ENCODE measurements at regions not wholly inside any gene's neighbourhood (a gene's known extent, or its start where the extent isn't known, plus 50 kb on each side); places are given as distances from the start of the nearest gene placed in this dataset.
A peak's percentile ranks its signal among the peaks of the same experiment; 100 is the strongest.
"Not testable (repeated sequence)": the region's sequence is repeated elsewhere in the genome, so short reads cannot be mapped to it uniquely, and the experiment has no call there.

DNA sequence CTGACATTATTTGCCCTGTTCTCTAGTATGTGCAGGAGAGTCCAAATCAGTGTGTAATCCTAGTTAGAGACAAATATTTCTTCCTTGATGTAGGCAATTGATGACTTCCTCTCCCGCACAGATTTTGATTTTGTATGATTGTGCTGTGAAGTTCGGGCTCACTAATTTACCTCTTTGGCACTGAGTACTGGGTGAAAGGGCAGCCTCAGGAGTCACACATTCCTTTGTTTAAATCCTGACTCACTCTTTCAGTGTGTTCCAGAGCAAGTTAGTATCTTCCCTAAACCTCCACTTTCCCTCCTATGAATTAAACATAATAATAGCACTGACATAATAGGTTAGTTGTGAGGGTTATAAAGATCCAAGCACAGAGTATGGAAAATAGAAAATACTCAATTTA is 269.7 kb downstream of the ISL1 start:
- no peak for DNase-seq (ENCODE audit: low spot score)

DNA sequence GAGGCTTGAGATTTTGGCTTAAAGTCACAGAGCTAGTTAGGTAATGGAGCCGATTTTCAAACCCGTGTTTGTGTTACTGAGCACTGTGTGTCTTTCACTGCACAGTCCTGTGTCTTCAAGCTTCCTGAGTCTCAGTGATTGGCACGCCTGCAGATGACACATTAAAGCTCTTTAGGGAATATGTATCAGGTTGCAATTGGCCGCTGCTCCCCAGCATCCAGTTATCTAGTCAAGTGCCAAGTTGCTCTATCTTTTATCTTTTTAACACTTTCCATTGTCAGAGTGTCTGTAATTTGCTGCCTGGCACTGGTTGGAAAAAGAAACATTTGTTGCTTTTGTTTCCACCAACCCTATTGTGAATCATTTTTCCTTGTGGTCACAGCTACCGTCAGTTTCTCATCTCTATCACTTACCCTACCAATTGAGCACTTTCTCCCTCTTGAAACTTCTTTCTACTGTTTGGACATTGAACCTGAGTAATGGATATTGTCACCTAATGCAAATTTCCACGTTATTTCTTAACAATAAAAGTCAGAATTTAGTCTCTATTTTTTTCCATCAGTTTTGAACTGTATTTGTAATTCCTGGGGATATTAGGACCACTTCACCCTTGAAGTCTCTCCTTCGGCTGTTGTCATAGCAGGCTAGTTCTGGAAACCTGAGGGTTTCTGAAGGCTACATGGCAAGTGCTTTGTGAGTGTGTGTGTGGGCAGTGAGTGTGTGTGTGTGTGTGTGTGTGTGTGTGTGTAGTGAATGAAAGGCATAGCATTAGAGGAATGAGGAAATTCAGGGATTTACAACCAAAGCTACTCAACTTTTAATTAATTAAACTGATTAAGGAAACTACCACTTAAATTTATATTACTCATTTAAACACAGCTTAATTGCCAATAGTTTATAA is 274.3 kb downstream of the ISL1 start:
- no peak for DNase-seq (ENCODE audit: low spot score)

DNA sequence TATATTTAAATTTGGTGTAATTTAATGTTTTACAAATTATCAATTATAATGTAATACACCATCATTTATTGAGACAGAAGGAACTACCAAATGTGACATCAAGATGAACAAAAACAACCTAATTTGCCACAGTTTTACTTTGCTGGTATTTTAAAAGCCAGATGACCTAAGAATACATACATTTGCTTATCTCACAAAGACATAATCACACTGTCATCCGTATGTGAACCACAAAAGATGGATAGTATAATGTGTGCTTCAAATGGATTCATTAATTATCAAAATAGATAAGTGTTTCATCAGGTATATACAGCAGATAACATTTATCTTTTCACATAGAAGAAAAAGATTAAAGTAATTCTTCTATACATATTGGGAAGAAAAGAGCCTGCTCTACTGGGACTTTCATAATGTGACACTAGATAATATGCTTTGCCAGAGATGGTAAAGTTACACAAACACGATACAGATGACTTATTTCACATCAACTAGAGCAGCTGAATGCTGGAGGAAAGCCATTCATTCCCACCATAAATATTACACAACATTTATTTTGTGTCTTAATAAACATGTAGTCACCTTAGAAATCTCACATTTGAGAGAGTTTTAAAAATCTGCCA is 278.5 kb downstream of the ISL1 start:
- peak; percentile 13 for DNase-seq (ENCODE audit: low spot score)

DNA sequence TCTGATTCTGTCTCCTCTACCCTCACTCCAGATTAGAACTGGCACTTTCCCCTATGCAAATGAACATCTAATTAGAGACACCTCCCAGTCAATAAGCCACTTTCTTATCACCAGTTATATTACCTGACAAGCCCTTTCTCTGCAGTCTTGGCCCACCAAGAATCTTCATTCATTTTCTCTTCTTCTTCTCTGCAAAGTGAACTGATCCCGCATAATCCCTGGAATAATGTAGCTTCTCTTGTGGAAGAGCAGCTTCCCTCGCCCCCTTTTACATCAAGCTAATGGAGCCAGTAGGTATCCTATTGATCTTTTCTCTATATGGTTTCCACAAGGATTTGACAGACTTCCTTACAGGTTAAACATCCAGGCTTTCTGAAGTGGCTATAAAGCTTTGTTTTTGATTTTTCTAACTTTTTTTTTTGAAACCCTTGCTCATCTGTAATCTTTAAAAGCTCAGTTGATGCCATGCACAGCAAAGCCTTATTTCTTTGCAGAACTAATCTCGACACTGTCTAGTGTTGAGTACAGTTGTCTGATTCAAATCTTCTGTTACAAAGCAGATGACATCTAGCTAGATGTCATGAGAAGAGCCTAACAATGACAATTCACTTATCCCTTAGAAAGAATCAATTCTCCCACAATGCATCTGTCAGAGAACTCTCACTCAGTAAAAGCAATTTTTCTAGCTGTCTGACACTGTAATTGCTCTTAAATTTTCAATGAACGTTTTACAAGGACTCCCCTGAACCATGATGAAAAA is 281.4 kb downstream of the ISL1 start:
- peak; percentile 13 for DNase-seq (ENCODE audit: low spot score)

DNA sequence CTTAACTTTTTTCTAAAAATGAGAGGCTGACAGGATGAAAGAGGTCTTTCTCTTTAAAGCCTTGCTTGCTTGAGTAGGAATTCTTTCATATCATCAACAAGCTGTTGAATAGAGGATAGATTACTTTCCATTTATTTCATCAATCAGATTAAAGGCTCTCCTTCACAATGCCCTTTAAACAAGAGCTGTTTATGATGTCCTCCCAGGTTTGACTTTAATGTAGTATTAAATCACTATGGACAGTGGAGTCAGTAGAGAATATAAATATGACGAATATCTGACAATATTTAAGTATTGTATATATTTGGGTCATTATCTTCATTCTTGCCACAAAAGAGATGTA is 282.0 kb downstream of the ISL1 start:
- DNase-seq (ENCODE audit: low spot score): no peak

DNA sequence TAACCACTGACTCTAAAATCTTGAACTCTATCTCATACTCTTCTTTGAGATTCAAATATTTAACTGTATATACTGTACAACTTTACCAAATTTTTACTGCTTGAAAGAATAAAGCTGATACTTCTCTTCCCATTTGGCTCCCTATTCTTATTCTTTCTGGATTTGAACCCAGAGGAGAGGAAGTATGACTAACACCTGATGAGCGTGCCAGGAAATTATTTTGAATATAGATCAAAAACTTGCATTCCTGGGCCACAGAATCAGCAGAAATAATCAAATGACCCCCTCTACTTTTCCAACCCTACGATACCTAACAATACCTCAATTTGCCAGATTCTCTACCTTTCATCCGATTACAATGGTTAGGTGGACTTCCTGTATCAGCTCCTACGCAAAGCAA is 285.8 kb downstream of the ISL1 start:
- DNase-seq (ENCODE audit: low spot score): no peak

DNA sequence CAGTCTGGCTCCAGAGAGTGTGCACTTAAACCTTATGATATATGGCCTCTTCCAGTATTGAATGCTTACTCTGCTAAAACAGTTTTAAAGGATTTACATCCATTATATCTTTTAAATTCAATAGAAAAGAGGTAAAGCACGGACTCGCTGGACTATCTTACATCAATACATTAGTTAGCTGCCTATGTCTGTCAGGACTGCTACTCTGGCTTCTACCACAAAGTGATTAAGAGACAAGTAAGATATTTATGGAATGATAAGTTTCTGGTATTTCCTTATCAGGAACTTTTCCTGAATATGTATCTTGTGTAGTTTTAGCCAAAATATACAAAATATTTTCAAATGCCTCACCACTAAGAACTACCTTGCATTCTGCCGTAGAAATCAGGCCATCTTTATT is 295.1 kb downstream of the ISL1 start:
- peak; percentile 54 for DNase-seq (ENCODE audit: low spot score)

DNA sequence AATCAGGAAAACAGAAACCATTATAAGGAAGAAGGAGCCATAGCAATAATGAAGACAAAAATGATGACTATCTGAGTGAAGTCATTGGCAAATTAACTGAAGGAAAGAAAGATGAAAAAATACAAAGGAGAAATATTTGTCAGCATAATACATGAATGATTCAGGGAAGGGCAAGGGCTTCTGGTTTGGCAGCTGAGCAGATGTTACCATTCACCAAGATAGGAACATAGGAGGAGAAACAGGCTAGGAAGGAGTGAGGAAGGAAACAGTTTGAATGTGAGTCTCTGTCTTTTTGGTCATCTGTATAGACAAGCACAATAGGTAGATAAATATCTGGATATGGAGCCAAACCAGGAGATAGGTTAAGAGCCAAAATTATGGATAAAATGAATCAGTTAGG is 296.0 kb downstream of the ISL1 start:
- DNase-seq (ENCODE audit: low spot score): no peak

DNA sequence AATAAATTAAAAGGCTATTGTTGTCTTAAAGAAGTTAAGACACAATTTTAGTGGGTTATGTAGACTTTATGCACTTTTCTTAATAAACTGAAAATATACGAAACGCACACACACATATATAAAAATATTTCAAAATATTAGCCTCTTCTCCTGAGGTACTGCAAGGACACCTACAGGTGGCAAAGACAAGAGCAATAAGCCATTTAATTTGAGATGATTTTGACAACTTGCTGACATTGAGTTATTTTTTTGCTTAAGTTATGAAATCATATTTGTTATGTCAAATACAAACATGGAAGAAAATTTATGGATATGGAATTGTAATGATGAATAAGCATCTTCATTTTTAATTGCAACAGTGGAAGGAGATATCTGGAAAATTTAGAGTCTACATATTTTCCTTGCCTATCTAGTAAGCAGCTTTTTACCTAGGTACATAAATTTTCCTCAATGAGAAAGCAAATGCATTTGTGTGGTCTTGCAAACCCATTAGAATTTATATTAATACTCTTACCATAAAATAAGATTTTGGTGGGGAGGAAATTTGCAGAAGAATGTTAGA is 301.6 kb downstream of the ISL1 start:
- DNase-seq (ENCODE audit: low spot score): no peak

DNA sequence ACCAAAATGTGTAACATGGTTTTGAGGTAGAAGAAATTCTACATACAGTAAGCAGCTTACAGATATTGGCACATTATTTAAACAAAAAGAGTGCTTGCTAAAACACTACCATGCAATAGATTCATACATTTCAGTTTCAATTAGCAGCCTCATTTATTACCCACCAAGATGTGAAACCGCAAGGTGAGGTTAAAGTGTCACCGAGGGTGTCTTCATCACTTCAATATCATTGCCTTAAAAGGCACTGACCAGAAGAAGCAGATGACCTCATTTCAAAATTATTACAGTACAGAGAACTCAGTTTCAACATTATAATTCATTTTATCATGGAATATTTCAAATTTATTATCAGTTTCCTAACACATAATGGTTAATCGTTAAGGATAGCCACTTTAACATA is 302.2 kb downstream of the ISL1 start:
- DNase-seq (ENCODE audit: low spot score): no peak

DNA sequence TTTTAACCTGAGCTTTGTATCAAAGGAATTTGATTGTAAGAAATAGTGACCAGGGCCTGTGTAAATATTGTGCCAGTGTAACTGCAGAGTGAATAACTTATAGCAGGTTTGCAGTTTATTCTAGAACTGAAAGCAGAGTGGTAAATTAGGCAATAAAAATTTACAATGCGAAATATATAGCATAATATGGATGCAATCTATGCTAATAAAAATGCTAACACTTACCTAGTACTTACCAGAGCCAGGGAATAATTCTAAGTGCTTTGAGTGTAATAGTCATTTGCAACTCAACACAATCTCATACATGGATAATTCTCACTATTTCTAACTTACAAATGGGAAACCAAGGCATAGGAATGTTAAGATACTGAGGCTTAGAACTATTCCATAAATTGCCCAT is 303.4 kb downstream of the ISL1 start:
- DNase-seq (ENCODE audit: low spot score): no peak

DNA sequence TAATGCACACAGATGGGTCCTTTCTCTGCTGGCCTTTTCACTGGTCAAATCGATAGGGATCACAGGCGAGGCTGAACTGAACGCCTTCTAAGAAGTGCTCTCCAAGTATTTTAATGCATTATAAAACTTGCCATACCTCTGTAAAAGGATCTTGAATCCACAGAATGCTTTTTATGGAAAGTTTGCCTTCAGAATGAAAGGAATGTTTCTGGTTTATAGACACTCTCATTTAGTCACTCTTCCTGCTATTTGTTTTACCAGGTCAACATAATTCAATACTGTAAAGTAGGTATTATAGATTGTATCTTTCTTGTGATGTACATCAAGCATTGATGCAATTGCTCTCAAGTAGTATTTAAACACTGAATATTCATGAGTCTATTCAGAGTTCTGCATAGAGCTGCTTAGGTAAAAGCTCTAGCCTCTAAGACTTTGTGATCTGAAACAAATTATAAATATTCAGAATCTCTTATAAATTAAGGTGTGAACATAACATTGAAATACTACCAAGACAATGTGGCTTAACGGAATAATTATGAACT is 308.4 kb downstream of the ISL1 start:
- no peak for DNase-seq (ENCODE audit: low spot score)

DNA sequence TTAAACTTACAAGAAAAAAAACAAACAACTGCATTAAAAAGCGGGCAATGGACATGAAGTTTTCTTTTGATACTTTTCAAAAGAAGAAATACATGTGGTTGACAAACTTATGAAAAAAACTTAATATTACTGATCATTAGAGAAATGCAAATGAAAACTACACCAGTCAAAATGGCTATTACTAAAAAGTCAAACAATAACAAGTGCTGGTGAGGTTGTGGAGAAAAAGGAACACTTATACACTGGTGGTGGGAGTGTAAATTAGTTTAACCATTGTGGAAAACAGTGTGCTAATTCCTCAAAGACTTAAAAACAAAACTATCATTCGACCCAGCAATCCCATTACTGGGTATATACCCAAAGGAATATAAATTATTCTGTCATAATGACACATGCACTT is 311.6 kb downstream of the ISL1 start:
- no peak for DNase-seq (ENCODE audit: low spot score)

DNA sequence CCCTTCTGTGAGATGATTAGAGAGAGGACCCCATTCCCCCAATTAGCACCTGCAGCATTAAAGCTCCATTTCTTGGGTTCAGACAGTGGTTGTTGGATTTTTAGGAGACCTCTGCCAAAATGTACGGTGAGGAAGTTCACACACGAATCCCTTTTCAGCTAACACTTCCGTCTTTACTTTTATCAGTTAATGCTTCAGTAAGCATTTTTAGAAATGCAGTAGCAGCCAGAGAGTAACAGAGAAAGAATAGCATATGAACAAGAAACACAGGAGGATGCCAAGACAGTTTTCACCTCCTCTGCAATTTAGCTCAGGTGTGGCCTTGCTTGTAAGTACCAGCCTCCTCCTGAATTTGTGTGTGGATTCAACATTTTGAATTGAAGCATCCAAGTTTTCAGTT is 312.9 kb downstream of the ISL1 start:
- DNase-seq (ENCODE audit: low spot score): no peak

DNA sequence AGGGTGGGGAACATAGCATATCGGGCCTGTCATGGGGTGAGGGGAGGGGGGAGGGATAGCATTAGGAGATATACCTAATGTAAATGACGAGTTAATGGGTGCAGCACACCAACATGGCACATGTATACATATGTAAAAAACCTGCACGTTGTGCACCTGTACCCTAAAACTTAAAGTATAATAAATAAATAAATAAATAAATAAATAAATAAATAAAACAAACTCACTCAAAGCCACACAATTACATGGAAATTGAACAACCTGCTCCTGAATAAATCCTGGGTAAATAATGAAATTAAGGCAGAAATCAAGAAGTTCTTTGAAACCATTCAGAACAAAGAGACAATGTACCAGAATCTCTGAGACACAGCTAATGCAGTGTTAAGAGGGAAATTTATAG is 318.8 kb downstream of the ISL1 start:
- not testable (repeated sequence) for DNase-seq (ENCODE audit: low spot score)

DNA sequence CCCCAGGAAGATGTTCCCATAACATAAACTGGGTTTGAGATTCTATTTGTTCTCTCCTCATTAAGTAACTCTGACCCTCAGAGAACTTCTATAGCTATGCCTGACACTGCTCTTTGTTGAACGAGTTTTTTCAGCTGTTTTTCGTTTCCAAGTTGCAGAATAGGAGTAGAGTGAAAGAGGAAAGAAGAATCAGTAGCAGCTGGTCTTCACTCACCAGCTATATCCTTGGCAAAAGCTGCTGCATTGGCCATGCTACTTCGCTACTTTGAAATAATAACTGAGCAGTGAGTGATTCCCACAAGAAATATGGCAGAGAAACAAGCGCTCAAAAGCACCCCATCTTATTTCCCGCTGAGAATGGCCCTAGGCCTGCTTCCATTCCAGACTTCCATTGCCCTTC is 329.0 kb downstream of the ISL1 start:
- DNase-seq (ENCODE audit: low spot score): no peak

DNA sequence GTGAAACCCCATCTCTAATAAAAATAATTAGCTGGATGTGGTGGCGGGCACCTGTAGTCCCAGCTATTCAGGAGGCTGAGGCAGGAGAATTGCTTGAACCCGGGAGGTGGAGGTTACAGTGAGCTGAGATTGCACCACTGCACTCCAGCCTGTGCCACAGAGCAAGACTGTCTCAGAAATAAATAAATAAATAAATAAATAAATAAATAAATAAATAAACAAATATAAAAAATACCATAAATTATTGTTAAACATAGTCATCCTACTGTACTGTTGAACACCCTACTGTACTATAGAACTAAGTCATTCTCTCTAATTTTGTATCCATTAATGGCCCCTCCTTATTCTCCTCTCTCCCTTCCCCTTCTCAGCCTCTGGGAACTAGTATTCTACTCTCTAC is 332.2 kb downstream of the ISL1 start:
- DNase-seq (ENCODE audit: low spot score): not testable (repeated sequence)

DNA sequence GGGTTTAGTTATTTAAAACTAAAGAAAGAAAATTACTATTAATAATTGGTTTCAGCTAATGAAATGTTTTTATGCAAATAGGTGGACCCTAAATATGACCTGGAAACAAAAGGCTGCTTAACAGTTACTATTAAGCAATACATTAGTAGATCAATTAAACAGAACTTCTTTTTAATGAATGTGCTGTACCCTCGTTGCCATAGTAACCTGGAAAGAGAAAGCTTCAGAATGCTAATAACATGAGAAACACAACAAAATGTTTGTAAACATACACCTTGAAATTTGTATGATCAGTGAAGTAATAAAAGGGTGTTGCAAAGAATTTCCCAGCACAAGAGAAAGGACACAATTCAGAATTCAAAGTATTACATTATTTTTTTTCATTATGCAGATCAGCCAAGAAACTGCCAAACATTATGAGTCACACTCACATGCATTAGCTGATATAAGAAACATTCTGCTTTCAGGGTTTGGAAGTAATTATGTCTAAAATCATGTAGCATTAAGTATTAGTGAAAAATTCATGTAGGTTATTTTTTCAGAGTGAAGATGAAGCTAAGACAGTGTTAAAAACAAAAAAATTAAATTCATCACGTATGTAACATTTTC is 348.3 kb downstream of the ISL1 start:
- no peak for DNase-seq (ENCODE audit: low spot score)

DNA sequence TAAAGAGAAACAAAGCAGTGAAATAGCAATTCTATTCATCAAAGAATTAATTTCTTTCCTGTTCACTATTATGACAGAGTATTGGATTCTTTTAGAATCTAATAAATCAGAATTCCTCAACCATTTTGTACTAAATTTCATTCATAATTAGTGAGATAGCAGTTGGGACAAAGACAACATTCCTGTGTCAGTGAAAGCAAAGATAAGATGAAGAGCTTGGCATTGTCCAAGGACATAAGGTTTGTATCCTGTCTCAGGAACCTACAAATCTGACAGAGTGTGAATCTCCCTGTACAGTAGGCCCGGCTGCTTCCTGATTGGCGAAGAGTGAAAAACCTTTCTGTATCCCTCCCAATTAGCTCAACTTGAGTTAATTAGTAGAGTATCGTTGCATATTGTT is 349.1 kb downstream of the ISL1 start:
- DNase-seq (ENCODE audit: low spot score): no peak

DNA sequence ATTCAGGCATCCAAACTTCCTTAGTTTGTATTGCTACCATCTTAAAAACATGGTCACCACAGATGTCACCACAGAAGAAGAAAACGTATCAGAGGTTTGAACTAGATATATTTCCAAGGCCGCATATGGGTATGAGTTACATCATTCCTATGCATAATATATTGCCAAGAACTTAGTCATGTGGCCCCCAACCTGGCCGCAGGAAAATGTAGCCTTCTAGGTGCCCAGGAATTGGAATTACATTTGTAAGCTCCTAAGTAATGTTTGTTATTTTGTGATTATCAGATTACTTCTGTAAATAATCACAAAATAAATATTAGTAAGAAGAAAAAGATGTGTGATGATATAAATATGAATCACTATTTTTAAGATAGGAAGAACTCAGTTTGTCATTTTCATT is 351.4 kb downstream of the ISL1 start:
- DNase-seq (ENCODE audit: low spot score): no peak

DNA sequence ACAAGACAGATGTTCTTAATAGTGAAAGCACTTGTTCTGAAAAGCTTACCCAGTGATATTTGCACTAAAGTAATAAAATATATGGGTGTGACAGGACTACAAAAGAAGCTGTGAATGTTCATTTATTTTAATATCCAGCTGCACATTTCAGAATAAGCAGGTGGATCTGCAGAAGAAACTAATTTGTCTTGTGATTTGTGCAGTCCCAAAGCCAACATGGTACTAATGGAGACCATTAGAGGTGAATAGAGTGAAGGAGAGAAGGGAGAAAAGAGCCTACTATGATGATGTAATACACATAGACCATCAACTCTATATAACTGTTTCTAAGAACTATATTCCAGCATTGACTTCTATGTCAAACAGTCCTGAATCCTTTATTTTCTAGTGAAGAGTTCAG is 362.8 kb downstream of the ISL1 start:
- DNase-seq (ENCODE audit: low spot score): no peak

DNA sequence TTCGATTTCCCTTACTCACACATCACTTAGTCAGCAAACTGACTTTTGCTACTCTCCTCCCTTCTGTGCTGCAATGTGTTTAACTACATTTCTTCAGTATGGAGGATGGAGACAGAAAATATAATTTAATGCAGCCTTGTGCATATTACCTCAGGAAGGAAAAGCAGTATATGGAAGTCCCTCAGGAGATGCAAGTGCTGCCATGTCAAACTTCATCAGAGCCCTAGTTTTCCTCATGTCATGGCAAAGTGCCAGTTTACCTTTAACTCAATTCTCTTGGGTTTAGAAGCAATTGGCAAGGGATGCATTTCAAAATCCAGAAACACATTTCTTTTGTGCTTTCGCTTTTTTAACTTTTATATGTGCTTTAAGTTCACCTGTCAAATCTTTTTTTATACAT is 365.4 kb downstream of the ISL1 start:
- no peak for DNase-seq (ENCODE audit: low spot score)
